Type B pancreatic cell (in vitro differentiated cells): ENCODE measurements at regions not wholly inside any gene's neighbourhood (a gene's known extent, or its start where the extent isn't known, plus 50 kb on each side); places are given as distances from the start of the nearest gene placed in this dataset.
A peak's percentile ranks its signal among the peaks of the same experiment; 100 is the strongest.
"Not testable (repeated sequence)": the region's sequence is repeated elsewhere in the genome, so short reads cannot be mapped to it uniquely, and the experiment has no call there.

ENCODE experiments used
- DNase-seq: peaks from one replicate; pipeline ENCODE4 v3.0.0; 2021; ENCODE audit warnings: mixed read lengths; ENCODE audit not compliant: unreplicated experiment; ENCODE audit errors: extremely low spot score
- H3K27ac Mint-ChIP-seq: 2 replicates; pipeline ENCODE4 v1.8.0; 2021; ENCODE audit warnings: mild to moderate bottlenecking, mixed read lengths
- H3K27me3 Mint-ChIP-seq: 2 replicates; pipeline ENCODE4 v1.8.0; 2021; ENCODE audit warnings: mixed read lengths
- H3K36me3 Mint-ChIP-seq: 2 replicates; pipeline ENCODE4 v1.8.0; 2021; ENCODE audit warnings: mixed read lengths
- H3K4me1 Mint-ChIP-seq: one replicate; pipeline ENCODE4 v1.8.0; 2021; ENCODE audit warnings: mixed read lengths; ENCODE audit not compliant: unreplicated experiment
- H3K4me3 Mint-ChIP-seq: 2 replicates; pipeline ENCODE4 v1.8.0; 2021; ENCODE audit warnings: mild to moderate bottlenecking, mixed read lengths
- H3K9me3 Mint-ChIP-seq: 2 replicates; pipeline ENCODE4 v1.8.0; 2021; ENCODE audit warnings: mixed read lengths
- CTCF ChIP-seq: fragments of 200-600 bp; sonication (generic); conservative IDR thresholded peaks from 2 replicates; pipeline ENCODE4 v1.5.0; 2021; ENCODE audit warnings: antibody characterized with exemption, mild to moderate bottlenecking

GRCh38 chr20:57106692-57107091 lies 159.7 kb downstream of the BMP7 start:
- H3K36me3 Mint-ChIP-seq, result no peaks in the 10 kb centered on the region
- H3K27ac Mint-ChIP-seq, result no peak overlapping the region
- H3K9me3 Mint-ChIP-seq, result no peaks in the 10 kb centered on the region
- no peak for DNase-seq
- H3K4me3 Mint-ChIP-seq, result no peak overlapping the region
- peaks cover 20% of the 10 kb centered on the region for H3K4me1 Mint-ChIP-seq
- H3K27me3 Mint-ChIP-seq, result peaks cover 8% of the 10 kb centered on the region
- no peak for TF ChIP-seq CTCF

GRCh38 chr20:57107208-57107607 lies 159.2 kb downstream of the BMP7 start:
- Mint-ChIP-seq H3K9me3 (no peaks in the 10 kb centered on the region), H3K4me1 (peaks cover 20% of the 10 kb centered on the region), H3K27ac (no peak overlapping the region), H3K36me3 (no peaks in the 10 kb centered on the region), H3K27me3 (peaks cover 8% of the 10 kb centered on the region), H3K4me3 (no peak overlapping the region)
- DNase-seq, result no peak
- no peak for TF ChIP-seq CTCF

GRCh38 chr20:57108218-57108617 lies 158.2 kb downstream of the BMP7 start:
- H3K36me3 Mint-ChIP-seq, result no peaks in the 10 kb centered on the region

GRCh38 chr20:57108742-57109570 lies 157.5 kb downstream of the BMP7 start:
- peaks cover 20% of the 10 kb centered on the region for H3K4me1 Mint-ChIP-seq
- peaks cover 2% of the 10 kb centered on the region for H3K36me3 Mint-ChIP-seq
- no peak overlapping the region for H3K4me3 Mint-ChIP-seq
- H3K27ac Mint-ChIP-seq, result no peak overlapping the region
- peak; percentile 17 for TF ChIP-seq CTCF
- peaks cover 8% of the 10 kb centered on the region for H3K27me3 Mint-ChIP-seq
- no peaks in the 10 kb centered on the region for H3K9me3 Mint-ChIP-seq
- DNase-seq, result no peak

More at GRCh38 chr20:57108218-57108617, 158.2 kb downstream of the BMP7 start:
- no peak for DNase-seq
- H3K9me3 Mint-ChIP-seq, result no peaks in the 10 kb centered on the region
- peaks cover 8% of the 10 kb centered on the region for H3K27me3 Mint-ChIP-seq
- H3K27ac Mint-ChIP-seq, result no peak overlapping the region
- peaks cover 20% of the 10 kb centered on the region for H3K4me1 Mint-ChIP-seq
- TF ChIP-seq CTCF, result no peak
- no peak overlapping the region for H3K4me3 Mint-ChIP-seq

- H3K4me1 Mint-ChIP-seq, result peaks cover 20% of the 10 kb centered on the region
- H3K4me3 Mint-ChIP-seq, result no peak overlapping the region
- H3K27me3 Mint-ChIP-seq, result peaks cover 8% of the 10 kb centered on the region
- DNase-seq, result no peak
- H3K36me3 Mint-ChIP-seq, result peaks cover 4% of the 10 kb centered on the region
- no peaks in the 10 kb centered on the region for H3K9me3 Mint-ChIP-seq
- H3K27ac Mint-ChIP-seq, result no peak overlapping the region
- TF ChIP-seq CTCF, result no peak
Observed at GRCh38 chr20:57109571-57109953, 156.9 kb downstream of the BMP7 start.

- not testable (repeated sequence) for H3K4me3 Mint-ChIP-seq, H3K36me3 Mint-ChIP-seq
- H3K4me1 Mint-ChIP-seq, result peaks cover 20% of the 10 kb centered on the region
Observed at GRCh38 chr20:57110121-57111027, 156.1 kb downstream of the BMP7 start.

More at GRCh38 chr20:57110121-57111027, 156.1 kb downstream of the BMP7 start:
- not testable (repeated sequence) for H3K27ac Mint-ChIP-seq, DNase-seq, H3K27me3 Mint-ChIP-seq, H3K9me3 Mint-ChIP-seq
